ENCODE measurements at regions not wholly inside any gene's neighbourhood (a gene's known extent, or its start where the extent isn't known, plus 50 kb on each side); places are given as distances from the start of the nearest gene placed in this dataset.
"Not testable (repeated sequence)": the region's sequence is repeated elsewhere in the genome, so short reads cannot be mapped to it uniquely, and the experiment has no call there.

DNA sequence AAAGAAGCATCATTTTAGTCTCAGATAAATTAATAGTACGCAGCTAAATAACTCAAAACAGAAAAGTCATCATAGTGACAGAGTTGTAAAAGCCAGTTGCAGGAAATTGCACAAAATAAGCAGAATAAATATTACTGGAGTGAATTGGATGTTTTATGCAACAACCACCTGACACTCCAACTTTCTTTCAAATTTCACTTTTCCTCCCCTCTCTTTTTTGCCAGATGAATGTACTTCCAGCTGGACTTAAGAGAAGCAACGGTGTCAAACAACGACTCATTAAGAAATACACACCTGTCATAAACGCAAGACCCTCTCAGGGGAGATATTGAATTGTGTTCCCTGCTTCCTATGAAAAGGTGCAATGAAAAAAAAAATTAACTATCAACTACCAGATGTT lies 120.2 kb upstream of the HCCS start:
- no peak for TF ChIP-seq CTCF (IDR thresholded peaks at IDR 0.05)
- ATAC-seq (ENCODE audit: low FRiP score) (no peak), DNase-seq (ENCODE audit: low spot score) (no peak)

- TF ChIP-seq CTCF (IDR thresholded peaks at IDR 0.05) = no peak
- DNase-seq (ENCODE audit: low spot score) (no peak), ATAC-seq (ENCODE audit: low FRiP score) (no peak)
Measured at GRCh38 chrX:10992110-10992509, 119.0 kb upstream of the HCCS start.

DNA sequence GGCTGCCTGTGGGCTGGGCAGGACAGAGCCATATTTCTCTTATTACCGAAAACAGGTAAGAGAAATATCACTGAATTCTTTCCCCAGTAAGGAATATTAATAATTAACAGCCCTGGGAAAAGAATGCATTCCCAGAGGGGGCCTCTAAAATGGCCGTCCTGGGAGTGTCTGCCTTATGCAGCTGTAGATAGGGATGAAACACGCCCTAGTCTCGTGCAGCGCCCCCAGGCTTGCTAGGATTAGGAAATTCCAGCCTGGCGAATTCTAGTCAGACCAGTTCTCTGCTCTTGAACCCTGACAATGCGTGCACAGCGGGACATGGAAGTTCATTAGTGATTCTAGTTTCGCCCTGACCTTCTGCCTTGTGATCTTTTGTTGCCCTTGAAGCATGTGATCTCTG lies 104.1 kb upstream of the HCCS start:
- ATAC-seq (ENCODE audit: low FRiP score); DNase-seq (ENCODE audit: low spot score): not testable (repeated sequence)

DNA sequence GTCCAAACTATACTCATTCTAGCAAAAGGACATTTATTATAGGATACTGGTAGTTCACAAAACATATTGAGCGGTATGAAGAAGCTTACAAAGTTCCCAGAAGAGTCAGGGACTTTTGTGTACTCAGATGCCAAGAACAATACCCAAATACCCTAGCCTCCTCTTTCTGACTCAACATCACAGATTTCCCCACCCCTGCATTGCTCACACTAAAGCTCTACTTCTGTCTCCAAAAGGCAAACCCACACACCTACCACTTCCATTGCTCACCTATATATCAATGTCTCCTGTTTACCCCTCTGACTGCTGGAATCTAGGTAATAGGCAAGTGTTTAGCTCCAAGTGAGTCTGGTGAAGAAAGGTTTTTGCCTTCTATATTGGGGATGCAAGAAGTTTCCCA lies 100.7 kb upstream of the HCCS start:
- no peak for TF ChIP-seq CTCF (IDR thresholded peaks at IDR 0.05)
- DNase-seq (ENCODE audit: low spot score) = no peak
- no peak for ATAC-seq (ENCODE audit: low FRiP score)

DNA sequence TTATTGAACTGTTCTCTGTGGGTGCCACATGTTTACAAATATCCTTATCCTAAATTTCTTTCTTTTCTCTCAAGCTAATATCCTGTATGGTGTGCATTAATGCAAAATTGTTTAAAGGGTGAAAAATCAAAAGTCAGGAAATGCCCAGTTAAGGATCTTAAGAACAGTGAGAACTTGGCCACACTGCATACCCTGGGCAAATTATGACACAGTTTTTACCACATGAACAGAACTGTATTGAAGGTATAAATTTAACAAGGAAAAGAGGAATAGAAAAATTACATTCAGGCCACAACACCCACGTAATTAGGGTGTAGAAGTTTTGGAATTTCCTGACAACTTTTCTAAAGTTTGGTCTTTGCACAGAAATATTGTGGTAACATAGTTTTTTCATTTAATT lies 94.4 kb upstream of the HCCS start:
- no peak for ATAC-seq (ENCODE audit: low FRiP score)
- no peak for TF ChIP-seq CTCF (IDR thresholded peaks at IDR 0.05)
- no peak for DNase-seq (ENCODE audit: low spot score)

DNA sequence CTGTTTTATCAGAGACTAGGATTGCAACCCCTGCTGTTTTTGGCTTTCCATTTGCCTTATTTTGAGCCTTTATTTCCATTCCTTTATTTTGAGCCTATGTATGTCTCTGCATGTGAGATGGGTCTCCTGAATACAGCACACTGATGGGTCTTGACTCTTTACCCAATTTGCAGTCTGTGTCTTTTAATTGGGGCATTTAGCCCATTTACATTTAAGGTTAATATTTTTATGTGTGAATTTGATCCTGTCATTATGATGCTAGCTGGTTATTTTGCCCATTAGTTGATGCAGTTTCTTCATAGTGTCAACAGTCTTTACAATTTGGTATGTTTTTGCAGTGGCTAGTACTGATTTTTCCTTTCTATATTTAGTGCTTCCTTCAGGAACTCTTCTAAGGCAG lies 88.5 kb upstream of the HCCS start:
- not testable (repeated sequence) for DNase-seq (ENCODE audit: low spot score); ATAC-seq (ENCODE audit: low FRiP score)

- DNase-seq (ENCODE audit: low spot score) (no peak), ATAC-seq (ENCODE audit: low FRiP score) (no peak)
- no peak for TF ChIP-seq CTCF (IDR thresholded peaks at IDR 0.05)
Measured at GRCh38 chrX:11039926-11040325, 71.2 kb upstream of the HCCS start.

DNA sequence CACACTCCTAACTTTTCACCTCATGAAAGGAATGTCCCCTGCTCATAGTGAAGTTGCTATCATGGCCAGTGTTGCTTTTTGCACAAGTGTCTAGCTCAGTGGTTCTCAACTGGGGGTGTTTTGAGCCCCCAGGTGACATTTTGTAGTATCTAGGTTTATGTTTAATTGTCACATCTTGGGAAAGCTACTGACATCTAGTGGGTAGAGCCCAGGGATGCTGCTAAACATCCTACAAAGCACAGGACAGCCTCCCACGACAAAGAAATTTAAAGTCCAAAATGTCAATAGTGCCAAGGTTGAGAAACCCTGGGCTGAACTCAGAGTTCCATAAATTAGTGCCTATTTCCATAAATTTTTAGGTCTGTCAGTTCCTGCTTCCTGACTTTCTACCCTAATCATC lies 70.7 kb upstream of the HCCS start:
- no peak for TF ChIP-seq CTCF (IDR thresholded peaks at IDR 0.05)
- no peak for DNase-seq (ENCODE audit: low spot score)
- no peak for ATAC-seq (ENCODE audit: low FRiP score)

All from omental fat pad (tissue), 3 donors.